Heart left ventricle (tissue), 13 donors: ENCODE measurements at regions not wholly inside any gene's neighbourhood (a gene's known extent, or its start where the extent isn't known, plus 50 kb on each side); places are given as distances from the start of the nearest gene placed in this dataset.

Source experiments
- POLR2A ChIP-seq, 2 donors: fragments of 450-650 bp; IDR thresholded peaks; one replicate each; pipeline ENCODE4 v1.6.1; 2017; ENCODE audit warnings: antibody characterized with exemption in 2 of 2, mild to moderate bottlenecking in 2 of 2, moderate library complexity in 2 of 2
- TF ChIP-seq, protein P1 (sequence below), 12 donors: fragments of 200-600 bp; sonication (generic) in 4 of 12; IDR thresholded peaks; one replicate each; pipeline versions ENCODE4 v1.5.0 to v1.8.0; 2018 to 2022; ENCODE audit warnings: antibody characterized with exemption in 12 of 12, mild to moderate bottlenecking in 5 of 12
- donor health status: ischemic (EF 13 %, LVEDD 7.1; RV severe dilation, severe dysfunction).
- donor health status: DM: no; HTN: yes; CAD: no.
- donor health status: DM: no; HTN: no; CAD: no.
- donor health status: ischemic (EF 25% LVEDD 6.9; RV normal size, moderate dysfunction).
- donor health status: ischemic (EF 25% LVEDD 5.7; RV mildly dilated, moderate dysfunction).
- donor health status: ischemic (EF 35%, LVEDD 5.7; RV mildly dilated, moderate dysfunction).
- donor health status: nonischemic (EF 11% LVEDD 7.7; RV severe dilation, severe dysfunction).
- donor health status: DM: yes; HTN: yes; CAD: no.
- donor health status: PGD.
- donor health status: ischemic (EF 29% LVEDD 5.4; RV normal size, mild dysfunction).
- donor health status: nonischemic (EF 23%, LVEDD 6.1; RV moderate dilation, normal function).

DNA sequence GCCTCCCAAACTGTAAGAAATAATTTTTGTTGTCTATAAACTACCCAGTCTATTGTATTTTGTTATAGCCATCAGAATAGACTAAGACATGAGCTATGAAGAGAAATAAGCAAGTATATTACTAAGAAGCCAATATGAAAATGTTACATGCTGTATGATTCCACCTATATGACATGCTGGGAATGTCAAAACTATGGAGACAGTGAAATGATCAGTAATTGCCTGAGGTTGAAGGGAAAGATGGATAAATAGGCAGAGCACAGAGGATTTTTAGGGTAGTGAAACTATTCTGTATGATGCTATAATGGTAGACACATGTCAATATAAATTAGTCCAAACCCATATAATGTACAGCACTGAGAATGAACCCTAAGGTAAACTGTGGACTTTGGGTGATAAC lies 261.3 kb upstream of the PCDH15 start:
- TF ChIP-seq, protein P1, sequence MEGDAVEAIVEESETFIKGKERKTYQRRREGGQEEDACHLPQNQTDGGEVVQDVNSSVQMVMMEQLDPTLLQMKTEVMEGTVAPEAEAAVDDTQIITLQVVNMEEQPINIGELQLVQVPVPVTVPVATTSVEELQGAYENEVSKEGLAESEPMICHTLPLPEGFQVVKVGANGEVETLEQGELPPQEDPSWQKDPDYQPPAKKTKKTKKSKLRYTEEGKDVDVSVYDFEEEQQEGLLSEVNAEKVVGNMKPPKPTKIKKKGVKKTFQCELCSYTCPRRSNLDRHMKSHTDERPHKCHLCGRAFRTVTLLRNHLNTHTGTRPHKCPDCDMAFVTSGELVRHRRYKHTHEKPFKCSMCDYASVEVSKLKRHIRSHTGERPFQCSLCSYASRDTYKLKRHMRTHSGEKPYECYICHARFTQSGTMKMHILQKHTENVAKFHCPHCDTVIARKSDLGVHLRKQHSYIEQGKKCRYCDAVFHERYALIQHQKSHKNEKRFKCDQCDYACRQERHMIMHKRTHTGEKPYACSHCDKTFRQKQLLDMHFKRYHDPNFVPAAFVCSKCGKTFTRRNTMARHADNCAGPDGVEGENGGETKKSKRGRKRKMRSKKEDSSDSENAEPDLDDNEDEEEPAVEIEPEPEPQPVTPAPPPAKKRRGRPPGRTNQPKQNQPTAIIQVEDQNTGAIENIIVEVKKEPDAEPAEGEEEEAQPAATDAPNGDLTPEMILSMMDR (IDR thresholded peaks at IDR 0.05), result no peak
- TF ChIP-seq POLR2A (IDR thresholded peaks at IDR 0.05), result no peak
